ENCODE measurements at regions not wholly inside any gene's neighbourhood (a gene's known extent, or its start where the extent isn't known, plus 50 kb on each side); places are given as distances from the start of the nearest gene placed in this dataset.

- H3K4me1 Mint-ChIP-seq = no peaks in the 10 kb centered on the region
- no peak for ATAC-seq (ENCODE audit: low read depth)
- H3K36me3 Mint-ChIP-seq = no peaks in the 10 kb centered on the region
- no peak for DNase-seq (ENCODE audit: low spot score in 2 of 2)
- no peaks in the 10 kb centered on the region for H3K27me3 Mint-ChIP-seq
- no peaks in the 10 kb centered on the region for H3K9me3 Mint-ChIP-seq
- H3K4me3 Mint-ChIP-seq = no peak overlapping the region
- H3K27ac Mint-ChIP-seq = no peak overlapping the region
Measured at GRCh38 chr7:88516429-88516828, 209.7 kb upstream of the STEAP4 start.

- H3K27ac Mint-ChIP-seq = no peak overlapping the region
- peaks cover 2% of the 10 kb centered on the region for H3K9me3 Mint-ChIP-seq
- DNase-seq (ENCODE audit: low spot score in 2 of 2) = no peak
- no peaks in the 10 kb centered on the region for H3K36me3 Mint-ChIP-seq
- no peak for ATAC-seq (ENCODE audit: low read depth)
- no peaks in the 10 kb centered on the region for H3K27me3 Mint-ChIP-seq
- H3K4me3 Mint-ChIP-seq = no peak overlapping the region
- no peaks in the 10 kb centered on the region for H3K4me1 Mint-ChIP-seq
Measured at GRCh38 chr7:88515301-88515700, 208.6 kb upstream of the STEAP4 start.

- DNase-seq (ENCODE audit: low spot score in 2 of 2) = no peak
- Mint-ChIP-seq H3K9me3 (peaks cover 4% of the 10 kb centered on the region), H3K4me1 (no peaks in the 10 kb centered on the region), H3K36me3 (no peaks in the 10 kb centered on the region), H3K27me3 (no peaks in the 10 kb centered on the region), H3K4me3 (no peak overlapping the region), H3K27ac (no peak overlapping the region)
- no peak for ATAC-seq (ENCODE audit: low read depth)
Measured at GRCh38 chr7:88509341-88509740, 202.6 kb upstream of the STEAP4 start.

DNA sequence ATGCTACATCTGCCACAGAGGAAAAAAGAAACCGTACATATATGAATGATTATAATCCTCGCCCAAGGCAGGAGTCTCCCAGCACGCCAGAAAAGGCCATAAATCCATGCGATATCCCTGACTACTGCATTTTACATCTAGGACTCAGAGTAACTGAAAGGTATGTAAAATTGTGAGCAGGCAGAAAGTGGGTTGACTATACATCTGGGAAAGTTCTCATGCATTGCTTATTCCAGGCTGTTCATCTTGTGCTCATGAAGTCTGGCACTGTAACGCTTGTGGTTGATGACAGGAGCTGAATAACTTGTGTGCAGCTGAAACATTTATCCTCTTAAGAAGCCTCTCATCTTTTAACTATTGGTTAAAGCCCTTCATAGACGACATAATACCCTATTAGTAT is 193.4 kb upstream of the STEAP4 start:
- DNase-seq (ENCODE audit: low spot score in 2 of 2) (no peak), ATAC-seq (ENCODE audit: low read depth) (no peak)
- Mint-ChIP-seq H3K27ac (no peak overlapping the region), H3K36me3 (no peaks in the 10 kb centered on the region), H3K4me1 (peaks cover 2% of the 10 kb centered on the region), H3K4me3 (no peak overlapping the region), H3K27me3 (no peaks in the 10 kb centered on the region), H3K9me3 (peaks cover 2% of the 10 kb centered on the region)

DNA sequence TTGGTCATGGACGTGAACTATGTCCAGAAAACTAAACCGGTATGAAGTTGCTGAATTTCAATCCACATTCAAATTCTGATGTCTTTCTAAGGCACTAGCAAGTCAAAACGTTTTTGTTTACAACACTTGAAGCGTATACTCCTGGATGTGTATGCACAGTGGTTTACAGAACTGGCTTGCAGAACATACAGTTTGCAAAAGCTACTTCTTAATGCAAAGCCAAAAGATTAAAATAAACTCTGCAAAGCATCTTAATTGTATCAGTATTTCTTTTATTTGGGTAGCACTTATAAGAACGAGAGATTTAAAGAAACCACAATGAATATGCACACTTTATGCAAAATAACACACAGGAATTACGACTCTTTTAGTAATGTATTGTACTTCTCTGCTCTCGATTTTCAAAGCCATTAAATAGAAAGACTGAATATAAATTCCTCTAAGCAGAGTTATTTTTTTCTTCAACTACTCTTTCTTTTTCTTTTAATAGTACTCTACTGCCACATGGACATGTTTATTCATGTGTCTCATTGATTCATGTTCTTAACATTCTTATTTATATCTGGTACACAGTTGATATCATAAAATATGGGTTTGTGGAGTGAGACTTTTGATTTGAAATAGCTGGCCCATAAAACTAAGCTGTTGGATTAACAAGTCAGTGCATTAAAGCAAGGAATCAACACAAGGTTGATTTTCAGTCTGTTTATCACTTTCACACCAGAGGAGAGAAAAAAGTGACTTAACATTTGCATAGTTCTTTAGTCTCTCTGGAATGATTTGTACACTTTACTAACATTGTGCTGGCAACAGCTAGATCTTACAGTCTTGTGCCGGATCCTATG is 189.4 kb upstream of the STEAP4 start:
- H3K4me3 Mint-ChIP-seq = no peak overlapping the region
- no peak overlapping the region for H3K27ac Mint-ChIP-seq
- H3K9me3 Mint-ChIP-seq = no peaks in the 10 kb centered on the region
- H3K4me1 Mint-ChIP-seq = peaks cover 2% of the 10 kb centered on the region
- H3K27me3 Mint-ChIP-seq = no peaks in the 10 kb centered on the region
- ATAC-seq (ENCODE audit: low read depth) (no peak), DNase-seq (ENCODE audit: low spot score in 2 of 2) (no peak)
- H3K36me3 Mint-ChIP-seq = no peaks in the 10 kb centered on the region

DNA sequence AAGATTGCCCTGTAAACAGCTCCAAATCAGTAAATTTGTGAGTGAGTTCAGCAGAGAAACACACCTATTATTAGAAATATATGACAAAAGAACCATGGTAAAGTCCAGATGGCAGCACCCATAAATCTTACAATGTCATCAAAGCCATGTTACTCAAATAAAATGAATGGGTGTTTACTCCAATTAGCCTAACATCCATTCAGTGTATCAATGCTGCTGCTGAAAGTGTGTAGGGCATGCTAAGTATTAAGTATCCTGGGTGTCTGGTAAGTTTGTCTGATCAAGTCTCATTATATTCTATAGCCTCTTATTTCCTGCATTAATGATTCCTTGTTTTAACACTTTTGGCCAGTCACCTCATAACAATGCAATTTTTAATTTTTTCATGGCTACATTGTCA is 185.5 kb upstream of the STEAP4 start:
- Mint-ChIP-seq H3K27ac (no peak overlapping the region), H3K4me3 (no peak overlapping the region), H3K9me3 (peaks cover 9% of the 10 kb centered on the region), H3K36me3 (no peaks in the 10 kb centered on the region), H3K4me1 (no peaks in the 10 kb centered on the region), H3K27me3 (peaks cover 4% of the 10 kb centered on the region)
- ATAC-seq (ENCODE audit: low read depth) (no peak), DNase-seq (ENCODE audit: low spot score in 2 of 2) (no peak)

DNA sequence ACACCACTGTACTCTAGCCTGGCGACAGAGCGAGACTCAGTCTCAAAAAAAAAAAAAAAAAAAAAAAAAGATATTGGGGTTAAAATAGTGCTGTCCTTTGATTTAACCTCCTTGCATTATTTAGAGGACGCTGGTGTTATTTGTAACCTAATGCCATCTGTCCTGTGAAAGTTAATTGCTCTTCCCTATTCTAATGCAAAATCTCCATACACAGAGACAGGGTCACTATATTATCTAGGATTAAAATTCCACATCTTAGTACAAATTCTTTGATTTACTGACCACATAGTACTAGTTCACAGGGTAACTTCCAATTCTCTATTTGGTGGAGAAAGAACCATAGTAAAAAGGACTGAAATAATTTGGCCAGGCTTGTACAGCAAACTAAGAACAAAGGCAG is 184.2 kb upstream of the STEAP4 start:
- H3K27ac Mint-ChIP-seq = no peak overlapping the region
- ATAC-seq (ENCODE audit: low read depth) (no peak), DNase-seq (ENCODE audit: low spot score in 2 of 2) (no peak)

GRCh38 chr7:88490161-88490560 is 183.5 kb upstream of the STEAP4 start:
- no peak for ATAC-seq (ENCODE audit: low read depth)
- DNase-seq (ENCODE audit: low spot score in 2 of 2) = no peak
- Mint-ChIP-seq H3K27me3 (peaks cover 4% of the 10 kb centered on the region), H3K4me3 (no peak overlapping the region), H3K27ac (no peak overlapping the region), H3K4me1 (no peaks in the 10 kb centered on the region), H3K9me3 (peaks cover 9% of the 10 kb centered on the region), H3K36me3 (no peaks in the 10 kb centered on the region)

More for the DNA sequence above, 184.2 kb upstream of the STEAP4 start:
- H3K27me3 Mint-ChIP-seq = peaks cover 4% of the 10 kb centered on the region
- no peak overlapping the region for H3K4me3 Mint-ChIP-seq
- no peaks in the 10 kb centered on the region for H3K36me3 Mint-ChIP-seq
- H3K9me3 Mint-ChIP-seq = peaks cover 9% of the 10 kb centered on the region
- no peaks in the 10 kb centered on the region for H3K4me1 Mint-ChIP-seq

DNA sequence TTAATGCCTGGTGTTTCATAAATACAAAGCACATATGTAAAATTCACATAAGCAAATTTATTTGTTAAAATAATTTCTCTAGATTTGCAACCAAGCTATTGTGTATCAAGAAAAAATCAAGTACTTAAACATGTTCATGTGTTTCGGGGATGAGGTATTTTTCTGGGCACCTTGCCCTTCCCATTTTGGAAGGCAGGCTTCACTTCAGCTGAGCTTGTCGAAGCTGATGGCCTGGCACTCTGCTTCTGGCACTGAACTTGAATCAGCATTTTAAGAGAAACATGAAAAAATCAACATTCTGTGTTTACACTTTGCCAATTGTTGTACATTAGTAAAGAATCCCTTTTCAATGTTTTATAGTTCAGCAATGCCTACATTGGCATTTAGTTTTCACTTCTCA is 179.1 kb upstream of the STEAP4 start:
- no peak overlapping the region for H3K27ac Mint-ChIP-seq
- no peak overlapping the region for H3K4me3 Mint-ChIP-seq
- DNase-seq (ENCODE audit: low spot score in 2 of 2) (no peak), ATAC-seq (ENCODE audit: low read depth) (no peak)
- H3K27me3 Mint-ChIP-seq = peaks cover 4% of the 10 kb centered on the region
- H3K36me3 Mint-ChIP-seq = no peaks in the 10 kb centered on the region
- peaks cover 9% of the 10 kb centered on the region for H3K9me3 Mint-ChIP-seq
- no peaks in the 10 kb centered on the region for H3K4me1 Mint-ChIP-seq

- no peak overlapping the region for H3K4me3 Mint-ChIP-seq
- no peak overlapping the region for H3K27ac Mint-ChIP-seq
- ATAC-seq (ENCODE audit: low read depth) (no peak), DNase-seq (ENCODE audit: low spot score in 2 of 2) (no peak)
- H3K4me1 Mint-ChIP-seq = no peaks in the 10 kb centered on the region
- no peaks in the 10 kb centered on the region for H3K36me3 Mint-ChIP-seq
- H3K9me3 Mint-ChIP-seq = peaks cover 6% of the 10 kb centered on the region
- peaks cover 3% of the 10 kb centered on the region for H3K27me3 Mint-ChIP-seq
Measured at GRCh38 chr7:88484551-88484950, 177.9 kb upstream of the STEAP4 start.

GRCh38 chr7:88480896-88481295 is 174.2 kb upstream of the STEAP4 start:
- DNase-seq (ENCODE audit: low spot score in 2 of 2) (no peak), ATAC-seq (ENCODE audit: low read depth) (no peak)
- H3K27ac Mint-ChIP-seq = no peak overlapping the region
- H3K4me3 Mint-ChIP-seq = no peak overlapping the region
- H3K36me3 Mint-ChIP-seq = no peaks in the 10 kb centered on the region
- peaks cover 1% of the 10 kb centered on the region for H3K27me3 Mint-ChIP-seq
- H3K9me3 Mint-ChIP-seq = no peaks in the 10 kb centered on the region
- H3K4me1 Mint-ChIP-seq = no peaks in the 10 kb centered on the region

- DNase-seq (ENCODE audit: low spot score in 2 of 2) (no peak), ATAC-seq (ENCODE audit: low read depth) (no peak)
- Mint-ChIP-seq H3K36me3 (no peaks in the 10 kb centered on the region), H3K4me1 (no peaks in the 10 kb centered on the region), H3K27ac (no peak overlapping the region), H3K9me3 (no peaks in the 10 kb centered on the region), H3K27me3 (peaks cover 1% of the 10 kb centered on the region), H3K4me3 (no peak overlapping the region)
Measured at GRCh38 chr7:88480271-88480670, 173.6 kb upstream of the STEAP4 start.

DNA sequence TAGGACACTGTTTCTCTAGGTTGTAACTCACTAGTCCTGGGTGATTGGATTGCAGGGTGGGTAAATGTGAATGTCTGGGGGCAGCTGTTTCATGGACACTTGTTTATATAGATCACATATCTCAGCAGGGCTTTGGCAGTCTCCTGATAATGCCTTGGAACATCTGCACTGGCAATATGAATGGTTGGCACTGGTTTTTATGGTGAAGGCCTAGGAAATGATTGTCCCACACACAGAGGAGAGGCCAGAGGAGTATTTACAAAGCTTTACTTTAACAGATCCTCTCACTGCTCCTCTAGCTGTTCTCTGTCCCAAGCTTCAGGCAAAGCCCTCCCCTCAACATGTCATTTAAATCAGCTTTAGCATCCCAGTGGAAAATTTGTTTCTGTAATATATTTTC is 171.3 kb upstream of the STEAP4 start:
- Mint-ChIP-seq H3K4me1 (no peaks in the 10 kb centered on the region), H3K27ac (no peak overlapping the region), H3K27me3 (peaks cover 1% of the 10 kb centered on the region), H3K36me3 (no peaks in the 10 kb centered on the region), H3K9me3 (no peaks in the 10 kb centered on the region), H3K4me3 (no peak overlapping the region)
- DNase-seq (ENCODE audit: low spot score in 2 of 2) (no peak), ATAC-seq (ENCODE audit: low read depth) (no peak)

- Mint-ChIP-seq H3K4me3 (no peak overlapping the region), H3K4me1 (no peaks in the 10 kb centered on the region), H3K27me3 (no peaks in the 10 kb centered on the region), H3K9me3 (no peaks in the 10 kb centered on the region), H3K27ac (no peak overlapping the region), H3K36me3 (no peaks in the 10 kb centered on the region)
- DNase-seq (ENCODE audit: low spot score in 2 of 2) = no peak
- ATAC-seq (ENCODE audit: low read depth) = no peak
Measured at GRCh38 chr7:88465600-88465999, 158.9 kb upstream of the STEAP4 start.

- DNase-seq (ENCODE audit: low spot score in 2 of 2) (no peak), ATAC-seq (ENCODE audit: low read depth) (no peak)
- Mint-ChIP-seq H3K4me3 (no peak overlapping the region), H3K27ac (no peak overlapping the region), H3K27me3 (no peaks in the 10 kb centered on the region), H3K36me3 (no peaks in the 10 kb centered on the region), H3K9me3 (no peaks in the 10 kb centered on the region), H3K4me1 (no peaks in the 10 kb centered on the region)
Measured at GRCh38 chr7:88462799-88463198, 156.1 kb upstream of the STEAP4 start.

Data from memory B cell (primary cell).